ENCODE measurements at regions not wholly inside any gene's neighbourhood (a gene's known extent, or its start where the extent isn't known, plus 50 kb on each side); places are given as distances from the start of the nearest gene placed in this dataset.
"Not testable (repeated sequence)": the region's sequence is repeated elsewhere in the genome, so short reads cannot be mapped to it uniquely, and the experiment has no call there.

- no peak for DNase-seq
- Mint-ChIP-seq H3K9me3 (ENCODE audit: low read depth, unreplicated experiment) (peaks cover 3% of the 10 kb centered on the region), H3K27ac (ENCODE audit: unreplicated experiment) (no peak overlapping the region), H3K4me3 (ENCODE audit: low read depth, unreplicated experiment) (no peak overlapping the region), H3K27me3 (ENCODE audit: unreplicated experiment) (no peaks in the 10 kb centered on the region), H3K36me3 (ENCODE audit: insufficient read depth, unreplicated experiment) (no peaks in the 10 kb centered on the region), H3K4me1 (ENCODE audit: low read depth, unreplicated experiment) (no peaks in the 10 kb centered on the region)
- CTCF ChIA-PET, result no interaction called here
- TF ChIP-seq CTCF (IDR thresholded peaks at IDR 0.05; ENCODE audit: unreplicated experiment), result no peak
- intact Hi-C loops (cut with micrococcal nuclease; ENCODE audit: unreplicated experiment), result no loop called here
- BruUV-seq (replicated peaks), result no TSS peak
Observed at GRCh38 chrX:81979806-81980515, 778.1 kb downstream of the SH3BGRL start.

- BruUV-seq (replicated peaks); H3K27ac Mint-ChIP-seq (ENCODE audit: unreplicated experiment); CTCF ChIA-PET; H3K9me3 Mint-ChIP-seq (ENCODE audit: low read depth, unreplicated experiment); H3K4me1 Mint-ChIP-seq (ENCODE audit: low read depth, unreplicated experiment); H3K36me3 Mint-ChIP-seq (ENCODE audit: insufficient read depth, unreplicated experiment); H3K4me3 Mint-ChIP-seq (ENCODE audit: low read depth, unreplicated experiment); H3K27me3 Mint-ChIP-seq (ENCODE audit: unreplicated experiment); DNase-seq; intact Hi-C loops (cut with micrococcal nuclease; ENCODE audit: unreplicated experiment): not testable (repeated sequence)
Observed at GRCh38 chrX:81987217-81987616, 785.3 kb downstream of the SH3BGRL start.

GRCh38 chrX:81996166-81996565, 794.3 kb downstream of the SH3BGRL start:
- H3K27me3 Mint-ChIP-seq (ENCODE audit: unreplicated experiment), result no peaks in the 10 kb centered on the region
- DNase-seq, result no peak
- no peaks in the 10 kb centered on the region for H3K36me3 Mint-ChIP-seq (ENCODE audit: insufficient read depth, unreplicated experiment)
- H3K27ac Mint-ChIP-seq (ENCODE audit: unreplicated experiment), result no peak overlapping the region
- H3K4me1 Mint-ChIP-seq (ENCODE audit: low read depth, unreplicated experiment), result no peaks in the 10 kb centered on the region
- CTCF ChIA-PET, result no interaction called here
- peaks cover 3% of the 10 kb centered on the region for H3K9me3 Mint-ChIP-seq (ENCODE audit: low read depth, unreplicated experiment)
- TF ChIP-seq CTCF (IDR thresholded peaks at IDR 0.05; ENCODE audit: unreplicated experiment), result no peak
- BruUV-seq (replicated peaks), result no TSS peak
- H3K4me3 Mint-ChIP-seq (ENCODE audit: low read depth, unreplicated experiment), result no peak overlapping the region
- intact Hi-C loops (cut with micrococcal nuclease; ENCODE audit: unreplicated experiment), result no loop called here

- BruUV-seq (replicated peaks), result no TSS peak
- CTCF ChIA-PET, result no interaction called here
- no peak for DNase-seq
- Mint-ChIP-seq H3K27ac (ENCODE audit: unreplicated experiment) (no peak overlapping the region), H3K4me1 (ENCODE audit: low read depth, unreplicated experiment) (no peaks in the 10 kb centered on the region), H3K9me3 (ENCODE audit: low read depth, unreplicated experiment) (peaks cover 2% of the 10 kb centered on the region), H3K4me3 (ENCODE audit: low read depth, unreplicated experiment) (no peak overlapping the region), H3K36me3 (ENCODE audit: insufficient read depth, unreplicated experiment) (no peaks in the 10 kb centered on the region), H3K27me3 (ENCODE audit: unreplicated experiment) (no peaks in the 10 kb centered on the region)
- TF ChIP-seq CTCF (IDR thresholded peaks at IDR 0.05; ENCODE audit: unreplicated experiment), result no peak
- intact Hi-C loops (cut with micrococcal nuclease; ENCODE audit: unreplicated experiment), result no loop called here
Observed at GRCh38 chrX:82029571-82030218, 827.8 kb downstream of the SH3BGRL start.

GRCh38 chrX:82031250-82031649, 829.3 kb downstream of the SH3BGRL start:
- DNase-seq, result no peak
- no peaks in the 10 kb centered on the region for H3K36me3 Mint-ChIP-seq (ENCODE audit: insufficient read depth, unreplicated experiment)

More at GRCh38 chrX:82031250-82031649, 829.3 kb downstream of the SH3BGRL start:
- no peak for TF ChIP-seq CTCF (IDR thresholded peaks at IDR 0.05; ENCODE audit: unreplicated experiment)
- Mint-ChIP-seq H3K27ac (ENCODE audit: unreplicated experiment) (no peak overlapping the region), H3K9me3 (ENCODE audit: low read depth, unreplicated experiment) (peaks cover 2% of the 10 kb centered on the region), H3K4me1 (ENCODE audit: low read depth, unreplicated experiment) (no peaks in the 10 kb centered on the region), H3K4me3 (ENCODE audit: low read depth, unreplicated experiment) (no peak overlapping the region), H3K27me3 (ENCODE audit: unreplicated experiment) (no peaks in the 10 kb centered on the region)
- CTCF ChIA-PET, result no interaction called here
- no TSS peak for BruUV-seq (replicated peaks)
- intact Hi-C loops (cut with micrococcal nuclease; ENCODE audit: unreplicated experiment), result no loop called here
